ENCODE measurements at regions not wholly inside any gene's neighbourhood (a gene's known extent, or its start where the extent isn't known, plus 50 kb on each side); places are given as distances from the start of the nearest gene placed in this dataset.

DNA sequence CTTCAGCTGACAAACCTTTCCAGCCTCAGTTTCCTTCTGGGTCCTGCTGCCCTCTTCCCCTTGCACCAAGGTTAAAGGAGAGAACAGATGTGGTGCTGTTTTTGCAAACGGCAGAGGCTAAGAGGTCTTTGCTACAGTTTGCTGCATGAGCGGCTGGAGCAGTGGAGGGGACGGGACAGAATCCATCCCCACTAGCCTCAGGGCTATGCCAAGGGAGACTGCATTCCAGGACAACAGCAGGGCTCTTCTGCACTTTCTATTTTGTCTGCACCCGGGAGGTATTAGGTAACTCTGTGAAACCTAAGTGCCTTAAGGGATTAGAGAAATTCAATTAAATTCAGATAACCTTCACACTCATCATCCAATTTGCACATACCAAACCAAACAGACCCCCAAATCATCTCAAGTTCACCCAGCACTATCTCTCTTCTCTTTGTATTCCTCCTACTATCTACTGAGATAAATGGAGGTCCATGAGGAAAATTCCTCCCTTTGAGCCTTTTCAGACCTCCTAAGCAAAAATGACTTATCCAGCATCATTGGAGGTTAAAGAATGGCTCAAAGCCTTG, 103.8 kb upstream of the VRK1 start:
- TF ChIP-seq ZNF530 (tag by site-specific recombination; IDR thresholded peaks at IDR 0.05; ENCODE audit: low read depth) (no peak), OSR2 (tag by site-specific recombination; IDR thresholded peaks at IDR 0.05) (no peak), ZBTB21 (tag by site-specific recombination; IDR thresholded peaks at IDR 0.05) (no peak), ZNF24 (tag by site-specific recombination; IDR thresholded peaks at IDR 0.05) (no peak), BCL11A (tag by site-specific recombination; IDR thresholded peaks at IDR 0.05; ENCODE audit: low read depth) (no peak), KLF9 (tag by site-specific recombination; IDR thresholded peaks at IDR 0.05; ENCODE audit: low read depth) (no peak), GLI4 (tag by site-specific recombination; IDR thresholded peaks at IDR 0.05) (no peak), WT1 (tag by site-specific recombination; IDR thresholded peaks at IDR 0.05) (no peak)
- TF ChIP-seq, protein P1, sequence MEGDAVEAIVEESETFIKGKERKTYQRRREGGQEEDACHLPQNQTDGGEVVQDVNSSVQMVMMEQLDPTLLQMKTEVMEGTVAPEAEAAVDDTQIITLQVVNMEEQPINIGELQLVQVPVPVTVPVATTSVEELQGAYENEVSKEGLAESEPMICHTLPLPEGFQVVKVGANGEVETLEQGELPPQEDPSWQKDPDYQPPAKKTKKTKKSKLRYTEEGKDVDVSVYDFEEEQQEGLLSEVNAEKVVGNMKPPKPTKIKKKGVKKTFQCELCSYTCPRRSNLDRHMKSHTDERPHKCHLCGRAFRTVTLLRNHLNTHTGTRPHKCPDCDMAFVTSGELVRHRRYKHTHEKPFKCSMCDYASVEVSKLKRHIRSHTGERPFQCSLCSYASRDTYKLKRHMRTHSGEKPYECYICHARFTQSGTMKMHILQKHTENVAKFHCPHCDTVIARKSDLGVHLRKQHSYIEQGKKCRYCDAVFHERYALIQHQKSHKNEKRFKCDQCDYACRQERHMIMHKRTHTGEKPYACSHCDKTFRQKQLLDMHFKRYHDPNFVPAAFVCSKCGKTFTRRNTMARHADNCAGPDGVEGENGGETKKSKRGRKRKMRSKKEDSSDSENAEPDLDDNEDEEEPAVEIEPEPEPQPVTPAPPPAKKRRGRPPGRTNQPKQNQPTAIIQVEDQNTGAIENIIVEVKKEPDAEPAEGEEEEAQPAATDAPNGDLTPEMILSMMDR (tag by site-specific recombination; IDR thresholded peaks at IDR 0.05) = no peak
- TF ChIP-seq, protein P2, sequence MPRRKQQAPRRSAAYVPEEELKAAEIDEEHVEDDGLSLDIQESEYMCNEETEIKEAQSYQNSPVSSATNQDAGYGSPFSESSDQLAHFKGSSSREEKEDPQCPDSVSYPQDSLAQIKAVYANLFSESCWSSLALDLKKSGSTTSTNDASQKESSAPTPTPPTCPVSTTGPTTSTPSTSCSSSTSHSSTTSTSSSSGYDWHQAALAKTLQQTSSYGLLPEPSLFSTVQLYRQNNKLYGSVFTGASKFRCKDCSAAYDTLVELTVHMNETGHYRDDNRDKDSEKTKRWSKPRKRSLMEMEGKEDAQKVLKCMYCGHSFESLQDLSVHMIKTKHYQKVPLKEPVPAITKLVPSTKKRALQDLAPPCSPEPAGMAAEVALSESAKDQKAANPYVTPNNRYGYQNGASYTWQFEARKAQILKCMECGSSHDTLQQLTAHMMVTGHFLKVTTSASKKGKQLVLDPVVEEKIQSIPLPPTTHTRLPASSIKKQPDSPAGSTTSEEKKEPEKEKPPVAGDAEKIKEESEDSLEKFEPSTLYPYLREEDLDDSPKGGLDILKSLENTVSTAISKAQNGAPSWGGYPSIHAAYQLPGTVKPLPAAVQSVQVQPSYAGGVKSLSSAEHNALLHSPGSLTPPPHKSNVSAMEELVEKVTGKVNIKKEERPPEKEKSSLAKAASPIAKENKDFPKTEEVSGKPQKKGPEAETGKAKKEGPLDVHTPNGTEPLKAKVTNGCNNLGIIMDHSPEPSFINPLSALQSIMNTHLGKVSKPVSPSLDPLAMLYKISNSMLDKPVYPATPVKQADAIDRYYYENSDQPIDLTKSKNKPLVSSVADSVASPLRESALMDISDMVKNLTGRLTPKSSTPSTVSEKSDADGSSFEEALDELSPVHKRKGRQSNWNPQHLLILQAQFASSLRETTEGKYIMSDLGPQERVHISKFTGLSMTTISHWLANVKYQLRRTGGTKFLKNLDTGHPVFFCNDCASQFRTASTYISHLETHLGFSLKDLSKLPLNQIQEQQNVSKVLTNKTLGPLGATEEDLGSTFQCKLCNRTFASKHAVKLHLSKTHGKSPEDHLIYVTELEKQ (tag by site-specific recombination; IDR thresholded peaks at IDR 0.05; ENCODE audit: borderline replicate concordance) = no peak
- TF ChIP-seq, protein P3, sequence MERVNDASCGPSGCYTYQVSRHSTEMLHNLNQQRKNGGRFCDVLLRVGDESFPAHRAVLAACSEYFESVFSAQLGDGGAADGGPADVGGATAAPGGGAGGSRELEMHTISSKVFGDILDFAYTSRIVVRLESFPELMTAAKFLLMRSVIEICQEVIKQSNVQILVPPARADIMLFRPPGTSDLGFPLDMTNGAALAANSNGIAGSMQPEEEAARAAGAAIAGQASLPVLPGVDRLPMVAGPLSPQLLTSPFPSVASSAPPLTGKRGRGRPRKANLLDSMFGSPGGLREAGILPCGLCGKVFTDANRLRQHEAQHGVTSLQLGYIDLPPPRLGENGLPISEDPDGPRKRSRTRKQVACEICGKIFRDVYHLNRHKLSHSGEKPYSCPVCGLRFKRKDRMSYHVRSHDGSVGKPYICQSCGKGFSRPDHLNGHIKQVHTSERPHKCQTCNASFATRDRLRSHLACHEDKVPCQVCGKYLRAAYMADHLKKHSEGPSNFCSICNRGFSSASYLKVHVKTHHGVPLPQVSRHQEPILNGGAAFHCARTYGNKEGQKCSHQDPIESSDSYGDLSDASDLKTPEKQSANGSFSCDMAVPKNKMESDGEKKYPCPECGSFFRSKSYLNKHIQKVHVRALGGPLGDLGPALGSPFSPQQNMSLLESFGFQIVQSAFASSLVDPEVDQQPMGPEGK (tag by site-specific recombination; IDR thresholded peaks at IDR 0.05) = no peak
